Neuronal stem cell (in vitro differentiated cells): ENCODE measurements at regions not wholly inside any gene's neighbourhood (a gene's known extent, or its start where the extent isn't known, plus 50 kb on each side); places are given as distances from the start of the nearest gene placed in this dataset.

Source experiments
- DNase-seq: peaks from one replicate; pipeline ENCODE4 v3.0.0-alpha.2; 2013; ENCODE audit warnings: low spot score
- H2AFZ ChIP-seq: one replicate; pipeline ENCODE4 v1.6.1; 2013; ENCODE audit warnings: mild to moderate bottlenecking, low read length, inconsistent platforms
- H2AK5ac ChIP-seq: 2 replicates; pipeline ENCODE4 v1.6.1; 2013; ENCODE audit warnings: low read depth, mild to moderate bottlenecking, inconsistent platforms, low read length, moderate library complexity, mixed read lengths
- H2BK120ac ChIP-seq: 2 replicates; pipeline ENCODE4 v1.6.1; 2013; ENCODE audit warnings: low read depth, mild to moderate bottlenecking, inconsistent platforms, low read length, moderate library complexity, mixed read lengths
- H2BK12ac ChIP-seq: one replicate; pipeline ENCODE4 v1.6.1; 2013; ENCODE audit warnings: low read length, inconsistent platforms
- H2BK15ac ChIP-seq: 2 replicates; pipeline ENCODE4 v1.6.1; 2013; ENCODE audit warnings: mild to moderate bottlenecking, low read length, inconsistent platforms, mixed read lengths
- H2BK5ac ChIP-seq: one replicate; pipeline ENCODE4 v1.6.1; 2013; ENCODE audit warnings: inconsistent platforms, mild to moderate bottlenecking, low read length, moderate library complexity
- H3K14ac ChIP-seq: one replicate; pipeline ENCODE4 v1.6.1; 2013; ENCODE audit warnings: low read length, inconsistent platforms
- H3K18ac ChIP-seq: 2 replicates; pipeline ENCODE4 v1.6.1; 2013; ENCODE audit warnings: low read length, inconsistent platforms
- H3K23ac ChIP-seq: 2 replicates; pipeline ENCODE4 v1.6.1; 2013; ENCODE audit warnings: low read depth, mild to moderate bottlenecking, mixed read lengths, low read length, inconsistent platforms; ENCODE audit not compliant: poor library complexity
- H3K27ac ChIP-seq: replicated peaks from 3 replicates; pipeline ENCODE4 v1.5.1; 2013; ENCODE audit warnings: low read length, inconsistent platforms
- H3K27me3 ChIP-seq, 3 experiments: 2 replicates each; pipeline ENCODE4 v1.6.1; 2013; ENCODE audit warnings: low read length in 3 of 3, mild to moderate bottlenecking in 2 of 3, inconsistent platforms in 1 of 3, low read depth in 1 of 3, mixed read lengths in 1 of 3, moderate library complexity in 1 of 3; ENCODE audit not compliant: control insufficient read depth in 3 of 3, insufficient read depth in 3 of 3
- H3K36me3 ChIP-seq, 2 donors: replicated peaks in 1 of 2; 2 replicates each; pipeline ENCODE4 v1.6.1; 2013; ENCODE audit warnings: low read length in 2 of 2; ENCODE audit not compliant: control insufficient read depth in 2 of 2, insufficient read depth in 2 of 2
- H3K4ac ChIP-seq: 2 replicates; pipeline ENCODE4 v1.6.1; 2013; ENCODE audit warnings: inconsistent platforms, mild to moderate bottlenecking, low read length, moderate library complexity
- H3K4me1 ChIP-seq, 2 donors: 1 replicate in 1 of 2; 2 replicates in 1 of 2; pipeline ENCODE4 v1.6.1; 2013; ENCODE audit warnings: low read length in 2 of 2, low read depth in 1 of 2; ENCODE audit not compliant: control insufficient read depth in 2 of 2, insufficient read depth in 1 of 2
- H3K4me2 ChIP-seq: one replicate; pipeline ENCODE4 v1.6.1; 2013; ENCODE audit warnings: mild to moderate bottlenecking, low read length, inconsistent platforms; ENCODE audit not compliant: insufficient read depth, poor library complexity, severe bottlenecking
- H3K4me3 ChIP-seq, 2 donors: 2 replicates each; pipeline ENCODE4 v1.5.1; 2013; ENCODE audit warnings: low read length in 2 of 2, mild to moderate bottlenecking in 2 of 2, inconsistent platforms in 1 of 2, moderate library complexity in 1 of 2
- H3K79me1 ChIP-seq: one replicate; pipeline ENCODE4 v1.6.1; 2013; ENCODE audit warnings: low read depth, mild to moderate bottlenecking, inconsistent platforms, low read length, moderate library complexity
- H3K9ac ChIP-seq: one replicate; pipeline ENCODE4 v1.6.1; 2013; ENCODE audit warnings: mild to moderate bottlenecking, low read depth, low read length, inconsistent platforms; ENCODE audit not compliant: poor library complexity
- H3K9me3 ChIP-seq, 2 donors: replicated peaks in 1 of 2; 2 replicates each; pipeline versions ENCODE3 to v1.6.1; 2013; ENCODE audit warnings: low read length in 2 of 2, mild to moderate bottlenecking in 2 of 2, inconsistent platforms in 1 of 2, low read depth in 1 of 2, mixed read lengths in 1 of 2, moderate library complexity in 1 of 2; ENCODE audit not compliant: control insufficient read depth in 2 of 2, insufficient read depth in 1 of 2
- H4K8ac ChIP-seq: one replicate; pipeline ENCODE4 v1.6.1; 2013; ENCODE audit warnings: low read depth, mild to moderate bottlenecking, inconsistent platforms, low read length, moderate library complexity
- H4K91ac ChIP-seq: one replicate; pipeline ENCODE4 v1.6.1; 2013; ENCODE audit warnings: low read length, low read depth, mild to moderate bottlenecking, inconsistent platforms; ENCODE audit not compliant: poor library complexity
- WGBS, 2 donors: extraction: QIAGEN DNeasy Blood & Tissue Kit; methylation state at CpG; one replicate each; pipeline ENCODE4 v1.1.7; 2013; ENCODE audit warnings: missing lambda C conversion rate in 2 of 2, mixed read lengths in 1 of 2; ENCODE audit not compliant: insufficient read length in 2 of 2, insufficient replicate concordance in 1 of 2; ENCODE audit errors: extremely low coverage in 2 of 2; 5-methylcytosine and 5-hydroxymethylcytosine counted together

GRCh38 chr4:111492496-111492895, 652.8 kb upstream of the FAM241A start:
- no peaks in the 10 kb centered on the region for H3K36me3 ChIP-seq
- H3K9ac ChIP-seq: no peak overlapping the region
- H3K79me1 ChIP-seq: no peaks in the 10 kb centered on the region
- H3K4me3 ChIP-seq: no peak overlapping the region
- H2BK120ac ChIP-seq: no peak overlapping the region
- no peaks in the 10 kb centered on the region for H3K9me3 ChIP-seq
- H4K91ac ChIP-seq: no peak overlapping the region
- no peak overlapping the region for H4K8ac ChIP-seq
- no peak overlapping the region for H2BK15ac ChIP-seq
- WGBS, 2 donors: no CpG with 5 or more reads among the region's 1 CpG
- H3K27me3 ChIP-seq: no peaks in the 10 kb centered on the region
- no peak overlapping the region for H2AK5ac ChIP-seq
- no peak overlapping the region for H3K23ac ChIP-seq
- no peak overlapping the region for H2AFZ ChIP-seq
- no peak overlapping the region for H3K4ac ChIP-seq
- H3K4me1 ChIP-seq: no peaks in the 10 kb centered on the region
- no peak overlapping the region for H3K27ac ChIP-seq
- no peak overlapping the region for H2BK12ac ChIP-seq
- no peak overlapping the region for H3K18ac ChIP-seq
- H3K4me2 ChIP-seq: no peak overlapping the region
- no peak overlapping the region for H3K14ac ChIP-seq
- DNase-seq: no peak
- no peak overlapping the region for H2BK5ac ChIP-seq

- DNase-seq: no peak
- no CpG with 5 or more reads among the region's 2 CpGs for WGBS, 2 donors
Observed at GRCh38 chr4:111494471-111494870, 650.8 kb upstream of the FAM241A start.

GRCh38 chr4:111494971-111495370, 650.3 kb upstream of the FAM241A start:
- no peak overlapping the region for H3K23ac ChIP-seq
- H3K4me1 ChIP-seq: no peaks in the 10 kb centered on the region
- H4K8ac ChIP-seq: no peak overlapping the region
- no peak for DNase-seq
- H3K79me1 ChIP-seq: no peaks in the 10 kb centered on the region
- H3K27me3 ChIP-seq: no peaks in the 10 kb centered on the region
- H4K91ac ChIP-seq: no peak overlapping the region
- H3K27ac ChIP-seq: no peak overlapping the region
- no peak overlapping the region for H3K14ac ChIP-seq
- H2BK15ac ChIP-seq: no peak overlapping the region
- WGBS, 2 donors: no CpG with 5 or more reads among the region's 1 CpG
- H3K4me3 ChIP-seq: no peak overlapping the region
- no peak overlapping the region for H2BK12ac ChIP-seq
- H3K9me3 ChIP-seq: no peaks in the 10 kb centered on the region
- H2AFZ ChIP-seq: no peak overlapping the region
- no peak overlapping the region for H3K18ac ChIP-seq
- no peak overlapping the region for H2BK5ac ChIP-seq
- no peak overlapping the region for H3K4me2 ChIP-seq
- H3K4ac ChIP-seq: no peak overlapping the region
- H2AK5ac ChIP-seq: no peak overlapping the region
- H3K9ac ChIP-seq: no peak overlapping the region
- H2BK120ac ChIP-seq: no peak overlapping the region
- H3K36me3 ChIP-seq: no peaks in the 10 kb centered on the region

More at GRCh38 chr4:111494471-111494870, 650.8 kb upstream of the FAM241A start:
- Histone ChIP-seq H3K27me3 (no peaks in the 10 kb centered on the region), H3K27ac (no peak overlapping the region), H3K9ac (no peak overlapping the region), H2BK12ac (no peak overlapping the region), H2AFZ (no peak overlapping the region), H3K36me3 (no peaks in the 10 kb centered on the region), H3K4me2 (no peak overlapping the region), H4K8ac (no peak overlapping the region), H3K4me3 (no peak overlapping the region), H4K91ac (no peak overlapping the region), H3K79me1 (no peaks in the 10 kb centered on the region), H2AK5ac (no peak overlapping the region), H3K23ac (no peak overlapping the region), H3K4me1 (no peaks in the 10 kb centered on the region), H2BK5ac (no peak overlapping the region), H3K14ac (no peak overlapping the region), H3K18ac (no peak overlapping the region), H3K4ac (no peak overlapping the region), H2BK15ac (no peak overlapping the region), H2BK120ac (no peak overlapping the region), H3K9me3 (no peaks in the 10 kb centered on the region)

GRCh38 chr4:111499291-111499690, 646.0 kb upstream of the FAM241A start:
- H3K27ac ChIP-seq: no peak overlapping the region
- no peak overlapping the region for H4K8ac ChIP-seq
- H3K4ac ChIP-seq: no peak overlapping the region
- H3K9ac ChIP-seq: no peak overlapping the region
- H3K4me1 ChIP-seq: no peaks in the 10 kb centered on the region
- no peak overlapping the region for H2BK120ac ChIP-seq
- H3K27me3 ChIP-seq: no peaks in the 10 kb centered on the region
- no peak overlapping the region for H2BK5ac ChIP-seq
- no peak overlapping the region for H2BK12ac ChIP-seq
- DNase-seq: no peak
- no peak overlapping the region for H3K14ac ChIP-seq
- no peak overlapping the region for H3K4me3 ChIP-seq
- H3K9me3 ChIP-seq: no peaks in the 10 kb centered on the region
- no CpG with 5 or more reads among the region's 3 CpGs for WGBS, 2 donors
- no peaks in the 10 kb centered on the region for H3K79me1 ChIP-seq
- H3K23ac ChIP-seq: no peak overlapping the region
- no peaks in the 10 kb centered on the region for H3K36me3 ChIP-seq
- H2AFZ ChIP-seq: no peak overlapping the region
- H3K18ac ChIP-seq: no peak overlapping the region
- no peak overlapping the region for H2BK15ac ChIP-seq
- H2AK5ac ChIP-seq: no peak overlapping the region
- H3K4me2 ChIP-seq: no peak overlapping the region
- H4K91ac ChIP-seq: no peak overlapping the region
